ENCODE measurements at regions not wholly inside any gene's neighbourhood (a gene's known extent, or its start where the extent isn't known, plus 50 kb on each side); places are given as distances from the start of the nearest gene placed in this dataset.
"Not testable (repeated sequence)": the region's sequence is repeated elsewhere in the genome, so short reads cannot be mapped to it uniquely, and the experiment has no call there.

- peak; percentile 93 to 94 for DNase-seq
- TF ChIP-seq POLR2A (IDR thresholded peaks at IDR 0.05; ENCODE audit: low read length) (no peak), GATA1 (IDR thresholded peaks at IDR 0.05; ENCODE audit: low read depth, low read length) (peak; percentile 7)
Observed at GRCh38 chr5:36739751-36740221, 133.4 kb downstream of the SLC1A3 start.

GRCh38 chr5:36740259-36740898, 134.0 kb downstream of the SLC1A3 start:
- DNase-seq, result peak; percentile 73 to 75
- TF ChIP-seq POLR2A (IDR thresholded peaks at IDR 0.05; ENCODE audit: low read length) (peak; percentile 77), GATA1 (IDR thresholded peaks at IDR 0.05; ENCODE audit: low read depth, low read length) (no peak)

GRCh38 chr5:36741128-36741527, 134.7 kb downstream of the SLC1A3 start:
- no peak for TF ChIP-seq GATA1 (IDR thresholded peaks at IDR 0.05; ENCODE audit: low read depth, low read length)
- no peak for TF ChIP-seq POLR2A (IDR thresholded peaks at IDR 0.05; ENCODE audit: low read length)
- DNase-seq, result no peak

- DNase-seq, result peak; percentile 39 to 46
- TF ChIP-seq GATA1 (IDR thresholded peaks at IDR 0.05; ENCODE audit: low read depth, low read length), result no peak
- TF ChIP-seq POLR2A (IDR thresholded peaks at IDR 0.05; ENCODE audit: low read length), result no peak
Observed at GRCh38 chr5:36743891-36744772, 132.4 kb upstream of the NIPBL start.

- peak; percentile 70 to 79 for DNase-seq
- peak; percentile 76 for TF ChIP-seq POLR2A (IDR thresholded peaks at IDR 0.05; ENCODE audit: low read length)
- no peak for TF ChIP-seq GATA1 (IDR thresholded peaks at IDR 0.05; ENCODE audit: low read depth, low read length)
Observed at GRCh38 chr5:36744773-36745589, 131.6 kb upstream of the NIPBL start.

- not testable (repeated sequence) for DNase-seq
Observed at GRCh38 chr5:36747794-36748193, 128.8 kb upstream of the NIPBL start.

- DNase-seq, result peak; percentile 5 to 15
- TF ChIP-seq POLR2A (IDR thresholded peaks at IDR 0.05; ENCODE audit: low read length), result no peak
- TF ChIP-seq GATA1 (IDR thresholded peaks at IDR 0.05; ENCODE audit: low read depth, low read length), result no peak
Observed at GRCh38 chr5:36751886-36752285, 124.7 kb upstream of the NIPBL start.

- TF ChIP-seq GATA1 (IDR thresholded peaks at IDR 0.05; ENCODE audit: low read depth, low read length) (no peak), POLR2A (IDR thresholded peaks at IDR 0.05; ENCODE audit: low read length) (no peak)
- no peak for DNase-seq
Observed at GRCh38 chr5:36755342-36755741, 121.2 kb upstream of the NIPBL start.

- TF ChIP-seq GATA1 (IDR thresholded peaks at IDR 0.05; ENCODE audit: low read depth, low read length) (no peak), POLR2A (IDR thresholded peaks at IDR 0.05; ENCODE audit: low read length) (no peak)
- DNase-seq, result no peak
Observed at GRCh38 chr5:36755920-36756488, 120.6 kb upstream of the NIPBL start.

- TF ChIP-seq GATA1 (IDR thresholded peaks at IDR 0.05; ENCODE audit: low read depth, low read length) (no peak), POLR2A (IDR thresholded peaks at IDR 0.05; ENCODE audit: low read length) (no peak)
- DNase-seq, result no peak
Observed at GRCh38 chr5:36756848-36757247, 119.7 kb upstream of the NIPBL start.

- no peak for TF ChIP-seq POLR2A (IDR thresholded peaks at IDR 0.05; ENCODE audit: low read length)
- no peak for TF ChIP-seq GATA1 (IDR thresholded peaks at IDR 0.05; ENCODE audit: low read depth, low read length)
- DNase-seq, result no peak
Observed at GRCh38 chr5:36759117-36759516, 117.5 kb upstream of the NIPBL start.

GRCh38 chr5:36763454-36763853, 113.1 kb upstream of the NIPBL start:
- no peak for DNase-seq
- TF ChIP-seq POLR2A (IDR thresholded peaks at IDR 0.05; ENCODE audit: low read length) (no peak), GATA1 (IDR thresholded peaks at IDR 0.05; ENCODE audit: low read depth, low read length) (no peak)

GRCh38 chr5:36765876-36766275, 110.7 kb upstream of the NIPBL start:
- no peak for TF ChIP-seq GATA1 (IDR thresholded peaks at IDR 0.05; ENCODE audit: low read depth, low read length)
- TF ChIP-seq POLR2A (IDR thresholded peaks at IDR 0.05; ENCODE audit: low read length), result no peak
- DNase-seq, result no peak

GRCh38 chr5:36766981-36767380, 109.6 kb upstream of the NIPBL start:
- no peak for DNase-seq
- no peak for TF ChIP-seq GATA1 (IDR thresholded peaks at IDR 0.05; ENCODE audit: low read depth, low read length)
- TF ChIP-seq POLR2A (IDR thresholded peaks at IDR 0.05; ENCODE audit: low read length), result no peak
